GM18502 (cell line): ENCODE measurements at regions not wholly inside any gene's neighbourhood (a gene's known extent, or its start where the extent isn't known, plus 50 kb on each side); places are given as distances from the start of the nearest gene placed in this dataset.

Source experiments
- ATAC-seq: cut with Tn5 transposase; IDR thresholded peaks from one replicate; pipeline ENCODE4 v1.9.1; 2021; ENCODE audit warnings: mild to moderate bottlenecking; ENCODE audit not compliant: unreplicated experiment, poor library complexity

DNA sequence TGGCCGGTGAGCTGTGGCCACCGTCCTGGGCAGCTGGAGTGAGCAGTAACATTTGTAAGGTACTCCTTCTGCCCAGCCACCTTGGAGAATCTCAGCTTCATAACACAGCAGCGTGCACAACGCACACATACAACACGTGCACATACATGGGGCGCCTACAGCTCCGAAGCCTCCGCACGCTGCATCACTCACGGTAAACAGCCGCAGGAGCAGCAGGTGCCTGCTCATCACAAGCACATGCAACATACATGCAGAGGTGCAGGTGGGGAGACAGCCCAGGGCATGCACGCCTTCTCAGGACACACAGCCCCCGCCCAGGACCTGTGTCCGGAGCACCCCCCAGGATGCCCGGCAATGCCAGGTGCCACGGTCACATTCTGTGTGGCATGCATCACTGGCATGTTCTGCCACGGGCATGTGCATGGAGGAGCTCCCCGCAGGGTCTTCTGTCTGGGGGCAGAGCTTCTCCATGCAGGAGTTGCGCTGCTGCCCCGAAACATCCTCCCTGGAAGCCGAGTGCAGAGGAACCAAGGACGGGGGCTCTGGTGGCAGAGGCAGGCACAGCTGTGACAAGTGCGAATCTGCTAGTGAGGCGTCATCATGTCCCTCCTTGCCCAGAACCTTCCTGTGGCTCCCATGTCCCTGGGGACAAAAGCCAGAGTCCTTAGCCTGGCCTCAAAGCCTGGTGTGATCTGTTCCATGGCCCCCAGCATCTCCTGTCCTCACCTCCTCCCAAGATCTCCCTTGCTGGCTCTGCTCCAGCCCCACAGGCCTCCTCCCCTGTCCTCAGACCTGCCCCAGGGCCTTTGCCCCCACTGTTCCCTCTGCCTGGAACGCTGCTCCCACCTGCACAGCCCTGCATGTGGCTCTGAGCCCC, 184.0 kb upstream of the GSE1 start:
- ATAC-seq: no peak

DNA sequence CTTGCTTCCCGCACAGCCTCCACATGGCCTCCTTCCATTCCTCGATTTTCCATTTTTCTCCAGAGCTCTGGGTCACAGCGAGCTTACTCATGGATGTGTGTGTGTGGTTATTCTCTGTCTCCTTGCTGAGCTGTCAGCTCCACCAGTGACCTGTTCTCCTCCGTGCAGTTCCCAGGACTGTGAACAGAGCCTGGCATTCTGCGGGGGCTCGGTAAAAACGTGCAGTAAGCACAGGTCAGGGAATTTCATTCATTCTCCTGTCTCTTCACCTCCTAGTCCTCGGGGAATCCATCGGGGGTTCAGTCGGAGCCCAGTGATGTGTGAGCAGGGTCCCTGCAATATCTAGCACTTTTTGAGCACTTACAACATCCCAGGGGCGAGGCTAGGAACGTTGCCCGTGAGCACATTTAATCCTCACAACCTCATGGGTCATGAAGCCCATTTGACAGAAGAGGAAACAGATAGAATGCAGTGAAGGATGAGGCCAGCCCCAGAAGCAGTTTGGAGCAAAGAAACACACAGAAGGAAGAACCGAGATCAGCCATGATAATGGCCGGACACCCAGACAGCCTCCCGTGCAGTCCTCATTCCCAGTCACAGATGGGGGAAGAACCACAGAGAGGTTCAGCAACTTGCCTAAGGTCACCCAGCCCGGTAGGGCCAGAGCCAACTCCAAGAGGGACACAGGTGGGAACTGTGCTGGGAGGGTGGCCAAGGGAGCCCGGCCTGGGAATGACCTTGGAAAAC, 183.2 kb upstream of the GSE1 start:
- no peak for ATAC-seq

DNA sequence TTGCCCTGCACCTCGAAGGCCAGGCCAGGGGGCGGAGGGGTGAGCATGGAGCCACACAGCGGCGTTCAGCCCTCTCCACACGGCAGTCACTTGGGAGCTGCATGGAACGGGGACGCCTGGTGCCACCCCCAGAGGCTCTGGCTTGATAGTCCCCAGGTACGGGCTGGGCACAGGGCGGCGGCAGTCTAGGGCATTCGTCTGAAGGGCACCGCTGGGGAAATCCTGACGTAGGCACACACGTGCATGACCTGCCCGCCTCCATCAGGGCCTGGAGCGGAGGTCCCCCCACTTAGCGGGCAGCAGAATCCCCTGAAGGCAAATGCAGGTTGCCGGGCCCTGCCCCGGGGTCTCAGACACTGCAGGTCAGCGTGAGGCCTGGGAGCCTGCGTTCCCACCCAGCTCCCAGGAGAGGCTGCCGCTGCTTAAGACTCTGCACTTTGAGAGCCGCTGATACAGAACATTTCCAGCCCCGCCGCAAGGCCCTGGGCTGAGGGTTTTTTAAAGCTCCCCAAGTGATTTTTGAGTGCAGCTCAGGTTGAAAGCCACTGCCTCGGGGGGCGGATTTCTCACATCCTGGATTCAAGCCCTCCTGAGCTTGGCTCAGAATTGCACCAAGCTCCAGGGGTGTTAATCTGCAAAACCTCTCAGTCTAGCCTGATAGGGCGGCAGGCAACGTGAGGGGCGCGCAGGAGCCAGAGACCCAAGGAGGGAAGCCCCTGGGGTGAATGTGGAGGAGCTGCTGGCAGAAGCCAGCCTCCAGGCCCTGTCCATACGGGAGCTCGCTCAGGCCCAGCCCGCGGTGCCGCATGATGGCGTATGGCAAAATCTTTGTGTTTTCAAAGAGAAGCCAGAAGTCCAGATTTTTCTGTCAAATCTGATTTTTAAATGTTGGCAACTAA, 182.3 kb upstream of the GSE1 start:
- no peak for ATAC-seq

DNA sequence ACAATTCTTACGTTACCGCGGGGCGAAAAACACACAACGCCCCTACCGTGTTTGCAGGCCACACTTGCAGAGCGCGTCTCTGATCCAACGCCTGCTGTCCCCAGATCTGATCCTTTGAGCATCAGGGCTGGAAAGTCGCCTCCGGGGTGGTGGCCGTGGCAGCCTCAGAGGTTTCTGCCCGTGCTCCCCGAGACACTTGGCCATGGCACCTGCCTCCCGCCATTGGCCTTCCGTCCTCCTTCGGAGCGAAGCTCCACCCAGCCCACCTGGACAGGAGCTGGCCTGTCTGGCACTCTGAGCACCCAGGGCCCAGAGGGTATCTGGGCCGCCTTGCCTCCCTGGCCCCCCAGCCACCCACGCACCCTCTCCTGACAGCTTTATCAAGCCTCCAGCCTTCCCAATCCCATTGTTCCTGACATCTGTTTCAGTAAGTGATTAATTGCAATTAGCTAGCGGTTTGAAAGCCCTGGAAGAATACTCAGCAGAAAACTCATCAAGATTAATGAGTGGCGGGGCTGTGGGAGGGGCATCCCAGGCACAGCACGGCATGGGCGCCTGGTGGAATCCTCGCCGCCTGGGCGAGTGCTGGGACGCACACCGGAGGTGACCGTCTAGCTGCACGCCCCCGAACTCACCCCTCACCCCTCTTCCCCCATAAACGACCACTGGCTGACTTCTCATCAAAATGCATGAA, 181.5 kb upstream of the GSE1 start:
- no peak for ATAC-seq

DNA sequence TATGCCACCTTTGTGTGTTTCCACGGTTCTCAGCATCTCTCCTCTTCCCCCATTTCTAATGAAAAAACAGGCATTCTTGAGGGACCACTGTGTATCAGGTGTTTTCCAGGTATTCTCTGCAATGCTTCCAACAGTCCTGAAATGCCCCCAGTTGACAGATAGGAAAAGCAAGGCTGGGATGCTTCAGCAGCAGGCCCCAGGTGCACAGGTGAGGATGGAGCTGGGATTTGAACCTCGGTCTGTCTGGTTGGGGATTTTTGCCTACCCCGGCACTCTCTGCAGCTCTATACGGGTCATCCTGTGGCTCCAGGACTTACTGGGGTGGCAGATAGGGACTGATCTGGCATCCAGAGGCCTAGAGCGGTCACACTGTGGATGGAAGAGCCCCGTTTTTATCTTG, 180.5 kb upstream of the GSE1 start:
- no peak for ATAC-seq

DNA sequence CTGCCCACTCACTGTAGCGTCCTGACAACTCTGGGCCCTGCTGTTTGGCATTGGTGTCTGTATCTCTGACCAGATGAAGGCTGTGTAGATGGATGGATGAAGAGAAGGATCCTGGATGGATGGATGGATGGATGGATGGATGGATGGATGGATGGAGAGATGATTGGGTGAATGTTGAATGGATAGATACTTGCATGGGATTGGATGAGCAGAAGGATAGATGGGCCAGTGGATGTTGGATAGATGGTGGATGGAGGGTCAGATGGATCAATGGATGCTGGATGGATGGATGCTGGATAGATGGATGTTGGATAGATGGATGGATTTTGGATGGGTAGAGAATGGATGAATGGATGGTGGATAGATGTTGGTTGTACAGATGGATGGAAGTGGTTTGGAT, 179.6 kb upstream of the GSE1 start:
- ATAC-seq: no peak

DNA sequence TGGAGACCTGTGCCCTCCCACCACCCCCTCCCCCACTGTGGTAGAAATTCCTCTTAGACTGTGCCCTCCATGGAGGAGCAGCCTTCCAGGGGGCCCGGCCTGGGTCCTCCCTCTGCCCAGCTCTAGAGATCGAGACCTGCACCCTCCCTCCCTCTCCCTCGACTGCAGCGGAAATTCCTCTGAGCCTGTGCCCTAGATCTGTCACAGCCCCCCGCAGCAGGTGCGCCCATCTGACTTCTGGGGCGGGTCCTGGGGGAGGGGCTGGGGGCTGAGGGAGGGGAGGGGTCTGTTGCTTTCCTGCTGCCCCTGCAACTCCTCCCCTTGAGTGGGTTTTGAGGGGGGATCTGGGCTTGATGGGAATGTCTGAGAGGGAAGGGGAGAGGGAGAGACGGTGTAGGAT, 177.8 kb upstream of the GSE1 start:
- no peak for ATAC-seq

DNA sequence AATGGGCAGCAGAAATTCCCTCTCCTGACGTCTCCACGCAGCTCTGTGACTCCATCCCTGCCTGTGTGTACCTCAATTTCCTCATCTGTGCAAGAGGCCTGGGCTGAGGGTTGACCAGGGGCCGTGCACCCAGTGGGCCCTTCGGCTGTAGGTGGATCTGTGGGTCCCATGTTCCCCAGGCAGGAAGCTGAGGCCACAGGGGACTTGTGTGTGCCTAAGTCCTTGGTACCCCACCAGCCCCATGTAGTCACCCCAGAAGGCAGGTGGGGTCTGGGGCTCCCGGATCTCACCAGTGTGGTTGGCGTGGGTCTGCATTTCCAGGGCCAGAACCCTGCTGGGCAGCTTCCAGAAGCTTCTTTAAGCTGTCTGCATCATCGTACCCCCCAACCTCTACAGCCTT, 177.4 kb upstream of the GSE1 start:
- ATAC-seq: no peak

DNA sequence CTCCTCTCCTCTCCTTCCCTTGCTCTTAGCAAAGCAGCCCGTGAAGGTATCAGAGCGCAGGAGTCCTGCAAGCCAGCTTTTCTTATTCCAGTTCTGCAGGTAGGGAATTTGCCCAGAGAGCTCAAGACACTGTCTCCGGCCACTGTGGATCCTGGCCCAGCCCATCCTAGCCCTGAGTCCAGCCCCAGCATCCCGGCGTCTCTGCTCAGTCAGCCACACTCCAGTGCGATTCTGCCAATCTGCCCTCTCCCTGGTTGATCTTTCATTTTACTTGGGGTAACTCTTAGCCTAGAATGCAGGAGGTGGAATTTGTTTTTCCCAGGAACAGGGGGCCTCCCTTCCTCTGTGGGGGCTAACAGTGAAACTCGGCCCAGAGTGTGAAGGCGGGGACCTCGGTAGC, 176.9 kb upstream of the GSE1 start:
- no peak for ATAC-seq

DNA sequence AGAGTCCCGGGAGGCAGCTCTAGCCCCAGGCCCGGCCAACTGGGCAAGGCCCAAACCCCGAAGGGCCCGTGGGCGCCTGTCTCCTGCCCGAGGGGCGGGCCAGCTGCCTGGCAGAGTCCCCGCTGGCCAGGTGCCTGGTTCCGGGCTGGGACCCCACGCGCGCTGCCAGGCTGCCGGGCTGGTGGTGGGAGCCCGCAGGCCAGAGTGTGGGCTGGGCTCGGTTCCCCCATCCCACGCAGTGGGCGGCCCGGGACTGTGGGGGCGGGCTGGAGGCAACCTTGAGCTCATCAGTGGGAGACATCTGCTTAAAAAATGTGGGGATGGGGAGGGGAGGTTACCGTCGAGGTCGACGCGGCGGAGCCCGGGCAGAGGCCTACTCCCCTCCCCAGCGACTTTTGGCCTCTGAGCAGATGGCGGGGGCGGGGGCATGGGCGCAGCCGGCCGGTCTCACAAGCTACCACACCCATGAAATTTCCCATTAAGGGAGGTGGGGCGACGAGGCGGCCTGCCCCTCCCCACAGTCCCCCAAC, 176.4 kb upstream of the GSE1 start:
- ATAC-seq: no peak

DNA sequence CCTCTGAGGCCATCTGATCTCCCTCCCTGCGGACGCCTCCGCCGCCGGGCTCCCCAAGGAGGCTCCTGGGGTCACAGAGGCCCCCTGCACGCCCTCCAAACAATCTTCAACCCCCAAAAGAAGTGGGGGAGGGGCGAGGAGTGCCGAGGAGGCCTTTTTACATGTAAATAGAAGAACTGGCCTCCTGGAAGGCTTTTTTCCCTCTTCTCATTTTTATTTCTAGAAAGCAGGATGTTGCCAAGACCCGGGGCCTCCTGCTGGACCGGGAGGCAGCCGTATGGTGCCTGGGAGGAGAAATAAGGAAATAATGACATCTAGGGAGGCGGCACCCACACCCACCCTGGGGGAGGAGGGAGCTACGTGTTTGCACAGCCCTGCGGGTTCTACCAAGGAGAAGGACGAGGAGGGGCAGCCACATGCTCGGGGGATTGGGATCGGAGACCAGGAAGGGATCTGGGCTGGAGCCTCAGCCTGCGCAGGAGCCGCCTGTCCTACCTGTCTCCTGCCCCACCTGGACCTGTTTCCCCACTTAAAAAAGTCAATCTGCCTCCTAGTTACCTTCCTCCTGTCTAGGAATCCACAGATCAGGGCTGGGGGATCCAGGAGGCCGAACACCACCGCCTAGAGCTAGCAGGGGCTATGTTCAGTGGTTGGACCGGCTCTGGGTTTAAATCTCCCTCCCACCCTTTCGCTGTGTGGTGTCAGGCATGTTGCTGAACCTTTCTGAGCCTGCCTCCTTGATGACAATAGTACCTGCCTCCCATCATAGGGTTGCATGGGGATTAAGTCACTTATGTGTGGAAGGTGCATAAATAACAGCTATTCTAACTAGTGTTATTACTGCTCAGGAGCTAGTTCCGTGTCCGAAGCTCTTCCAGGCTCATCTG, 175.7 kb upstream of the GSE1 start:
- ATAC-seq: no peak

DNA sequence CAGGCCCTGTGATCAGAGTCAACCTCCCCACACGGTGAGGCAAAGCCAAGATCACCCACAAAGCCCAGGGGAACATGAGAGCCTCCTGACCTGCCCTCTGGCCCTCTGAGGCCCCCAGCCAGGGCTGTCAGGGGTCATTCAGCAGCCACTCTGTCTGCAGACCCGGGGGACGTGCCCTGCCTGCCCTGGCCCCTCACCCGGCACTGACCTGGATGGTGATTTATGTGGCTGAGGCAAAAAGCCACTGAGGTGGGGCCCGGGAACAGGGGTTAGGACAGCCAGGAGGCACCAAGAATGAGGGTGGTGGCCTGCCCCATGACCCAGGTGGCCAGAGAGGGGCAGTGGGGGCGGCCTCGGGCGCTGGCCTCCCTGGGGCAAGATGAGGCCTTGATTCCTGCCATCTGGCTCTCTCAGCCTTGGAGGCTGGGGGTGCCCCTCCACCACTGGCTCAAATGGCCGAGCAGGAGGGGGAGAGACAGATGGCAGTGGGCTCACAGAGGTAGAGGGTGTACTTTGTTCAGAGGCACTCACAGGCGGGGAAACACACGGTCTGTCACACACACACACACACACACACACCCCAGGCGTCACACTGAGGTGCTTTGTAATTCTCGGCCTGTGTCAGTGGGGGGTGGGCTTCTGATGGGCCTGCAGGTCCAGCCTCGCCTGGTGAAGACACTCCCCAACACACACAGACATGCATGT, 174.0 kb upstream of the GSE1 start:
- ATAC-seq: no peak

DNA sequence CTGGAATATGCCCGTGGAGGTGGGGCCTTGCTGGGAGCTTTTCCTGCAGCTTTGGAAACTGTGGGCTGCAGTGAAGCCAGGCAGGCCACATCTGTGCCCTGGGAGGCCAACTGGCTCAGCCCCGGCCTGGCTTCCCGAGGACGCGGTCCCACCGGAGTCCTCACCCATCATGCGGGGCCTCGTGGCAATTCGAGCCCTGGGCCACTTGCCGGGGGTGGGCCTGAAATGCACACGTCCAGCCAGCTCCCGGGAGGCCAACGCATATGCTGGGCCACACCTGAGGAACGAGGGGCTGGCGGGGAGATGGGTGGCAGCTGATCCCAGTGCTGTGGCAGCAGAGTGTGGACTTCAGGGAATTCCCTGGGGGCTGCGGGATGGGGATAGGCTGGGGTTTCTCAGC, 172.4 kb upstream of the GSE1 start:
- no peak for ATAC-seq

DNA sequence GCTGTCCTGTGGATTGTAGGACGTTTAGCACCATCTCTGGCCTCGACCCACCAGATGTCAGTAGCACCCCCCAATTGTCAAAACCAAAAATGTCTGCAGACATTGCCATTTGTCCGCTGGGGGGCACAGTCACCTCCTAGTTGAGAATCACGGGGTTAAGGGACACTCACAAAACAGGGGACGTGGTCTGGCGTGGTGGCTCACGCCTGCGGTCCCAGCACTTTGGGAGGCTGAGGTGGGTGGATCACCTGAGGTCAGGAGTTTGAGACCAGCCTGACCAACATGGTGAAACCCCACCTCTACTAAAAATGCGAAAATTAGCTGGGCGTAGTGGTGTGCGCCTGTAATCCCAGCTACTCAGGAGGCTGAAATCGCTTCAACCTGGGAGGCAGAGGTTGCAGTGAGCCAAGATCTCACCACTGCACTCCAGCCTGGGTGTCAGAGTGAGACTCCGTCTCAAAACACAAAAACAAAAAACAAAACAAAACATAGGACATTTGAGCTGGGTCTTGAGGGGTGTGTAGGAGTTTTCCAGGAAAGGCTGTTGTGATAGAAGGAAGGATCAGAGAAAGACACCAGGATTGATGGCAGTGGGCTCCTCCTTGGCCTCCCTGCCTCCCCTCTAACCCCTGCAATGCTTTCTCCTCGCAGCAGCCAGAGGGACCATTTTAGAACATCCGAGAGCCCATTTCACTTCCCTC, 171.8 kb upstream of the GSE1 start:
- ATAC-seq: no peak

DNA sequence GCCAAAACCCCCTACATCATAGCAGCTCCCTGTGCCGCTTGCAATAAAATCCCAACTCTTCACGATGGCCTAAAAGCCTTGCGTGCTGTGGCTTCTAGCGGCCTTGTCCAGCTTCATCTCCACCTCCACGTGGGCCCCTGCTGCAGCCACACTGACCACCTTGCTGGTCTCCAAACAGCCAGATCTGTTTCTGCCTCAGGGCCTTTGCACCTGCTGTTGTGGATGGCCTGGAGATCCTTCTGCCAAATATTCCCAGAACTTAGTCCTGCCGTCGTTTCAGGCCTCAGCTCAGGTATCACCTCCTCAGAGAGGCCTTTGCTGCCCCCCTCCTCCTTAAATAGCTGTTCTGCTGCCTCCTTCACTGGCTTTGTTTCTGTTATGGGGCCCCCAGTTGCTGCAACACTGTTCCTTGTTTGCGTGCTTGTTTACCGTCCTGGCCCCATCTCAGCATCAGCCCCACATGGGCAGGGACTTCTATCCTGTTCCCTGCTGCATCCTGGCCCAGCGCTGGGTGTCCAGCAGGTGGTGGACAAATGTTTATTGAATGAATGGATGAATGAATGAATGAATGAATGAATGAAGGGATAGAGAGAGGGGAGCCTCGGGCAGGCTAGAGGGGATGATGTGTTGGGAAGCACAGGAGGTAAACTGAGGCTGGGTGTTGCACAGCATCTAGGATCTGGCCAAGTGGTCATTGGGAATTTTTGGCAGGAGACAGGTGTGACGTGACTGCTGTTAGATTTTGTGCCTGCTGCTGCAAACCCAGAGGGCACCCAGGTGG, 171.0 kb upstream of the GSE1 start:
- ATAC-seq: no peak

DNA sequence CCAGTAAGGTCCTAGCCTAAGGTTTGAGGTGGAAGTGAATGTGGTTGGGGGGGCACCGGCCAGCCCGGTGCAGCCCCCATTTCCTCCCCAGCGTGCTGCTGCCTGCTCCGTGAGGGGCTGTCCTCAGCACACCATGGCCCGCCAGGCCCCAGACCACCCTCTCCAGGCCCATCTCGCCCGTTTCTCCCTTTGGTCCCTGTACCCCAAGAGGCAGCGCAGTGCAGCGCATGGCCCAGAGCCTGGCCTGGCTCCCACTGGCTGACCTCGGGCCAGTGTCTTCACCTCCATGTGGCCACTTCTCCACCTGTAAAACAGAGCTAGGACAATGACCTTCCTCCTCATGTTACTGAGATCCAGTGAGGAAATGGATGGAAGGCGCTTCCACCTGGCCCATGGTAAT, 170.0 kb upstream of the GSE1 start:
- no peak for ATAC-seq

DNA sequence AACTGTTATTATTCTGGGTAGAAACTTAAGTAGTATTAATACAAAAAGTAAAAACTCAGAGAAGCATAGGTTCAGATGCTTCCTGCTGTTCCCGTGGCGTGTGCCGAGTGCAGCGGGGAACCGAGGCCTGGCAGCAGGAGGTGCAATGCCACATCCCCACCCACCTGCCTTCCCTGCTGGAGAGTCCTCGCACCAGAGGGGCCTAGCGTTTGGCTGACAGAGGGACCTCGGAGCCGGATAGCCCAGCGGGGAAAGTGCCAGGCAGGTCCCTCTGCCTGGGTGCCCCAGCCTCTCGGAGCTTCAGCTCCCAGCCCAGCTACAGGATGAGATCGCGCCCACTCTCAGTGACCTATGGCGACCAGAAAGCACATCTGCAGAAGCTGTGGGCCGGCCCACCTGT, 169.6 kb upstream of the GSE1 start:
- no peak for ATAC-seq
